ENCODE measurements at regions not wholly inside any gene's neighbourhood (a gene's known extent, or its start where the extent isn't known, plus 50 kb on each side); places are given as distances from the start of the nearest gene placed in this dataset.
"Not testable (repeated sequence)": the region's sequence is repeated elsewhere in the genome, so short reads cannot be mapped to it uniquely, and the experiment has no call there.

GRCh38 chr12:92378682-92379479 lies 233.2 kb upstream of the BTG1 start:
- H3K36me3 ChIP-seq = no peaks in the 10 kb centered on the region
- H3K27me3 ChIP-seq = no peaks in the 10 kb centered on the region
- peak; percentile 26 for DNase-seq
- no peaks in the 10 kb centered on the region for H3K9me3 ChIP-seq
- no peak overlapping the region for H3K4me3 ChIP-seq (ENCODE audit: low read depth, low read length)
- TF ChIP-seq CTCF (IDR thresholded peaks at IDR 0.05; ENCODE audit: low read depth, low read length) = no peak
- H3K4me1 ChIP-seq = peaks cover 3% of the 10 kb centered on the region

GRCh38 chr12:92375504-92375903 lies 229.9 kb upstream of the BTG1 start:
- not testable (repeated sequence) for H3K4me1 ChIP-seq; H3K4me3 ChIP-seq (ENCODE audit: low read depth, low read length); H3K27me3 ChIP-seq; H3K36me3 ChIP-seq; DNase-seq; H3K9me3 ChIP-seq

GRCh38 chr12:92370828-92371227 lies 225.2 kb upstream of the BTG1 start:
- Histone ChIP-seq H3K36me3 (no peaks in the 10 kb centered on the region), H3K9me3 (no peaks in the 10 kb centered on the region), H3K4me1 (no peaks in the 10 kb centered on the region), H3K27me3 (no peaks in the 10 kb centered on the region), H3K4me3 (ENCODE audit: low read depth, low read length) (no peak overlapping the region)
- TF ChIP-seq CTCF (IDR thresholded peaks at IDR 0.05; ENCODE audit: low read depth, low read length) = no peak
- no peak for DNase-seq

- no peaks in the 10 kb centered on the region for H3K9me3 ChIP-seq
- H3K36me3 ChIP-seq = no peaks in the 10 kb centered on the region
- H3K4me1 ChIP-seq = no peaks in the 10 kb centered on the region; the same call in 1 of the 2 replicates
- no peak for TF ChIP-seq CTCF (IDR thresholded peaks at IDR 0.05; ENCODE audit: low read depth, low read length)
- no peak overlapping the region for H3K4me3 ChIP-seq (ENCODE audit: low read depth, low read length)
- DNase-seq = no peak
- H3K27me3 ChIP-seq = no peaks in the 10 kb centered on the region
Observed at GRCh38 chr12:92369636-92370035, 224.0 kb upstream of the BTG1 start.

GRCh38 chr12:92369056-92369455 lies 223.4 kb upstream of the BTG1 start:
- Histone ChIP-seq H3K36me3 (no peaks in the 10 kb centered on the region), H3K9me3 (no peaks in the 10 kb centered on the region), H3K27me3 (no peaks in the 10 kb centered on the region), H3K4me1 (peaks cover 4% of the 10 kb centered on the region), H3K4me3 (ENCODE audit: low read depth, low read length) (no peak overlapping the region)
- DNase-seq = no peak
- TF ChIP-seq CTCF (IDR thresholded peaks at IDR 0.05; ENCODE audit: low read depth, low read length) = no peak

GRCh38 chr12:92365836-92366235 lies 220.2 kb upstream of the BTG1 start:
- Histone ChIP-seq H3K9me3 (no peaks in the 10 kb centered on the region), H3K27me3 (no peaks in the 10 kb centered on the region), H3K4me3 (ENCODE audit: low read depth, low read length) (no peak overlapping the region), H3K36me3 (no peaks in the 10 kb centered on the region), H3K4me1 (peaks cover 15% of the 10 kb centered on the region)
- DNase-seq = no peak
- TF ChIP-seq CTCF (IDR thresholded peaks at IDR 0.05; ENCODE audit: low read depth, low read length) = no peak

All from BE2C (cell line).